CD1c-positive myeloid dendritic cell (primary cell): ENCODE measurements at regions not wholly inside any gene's neighbourhood (a gene's known extent, or its start where the extent isn't known, plus 50 kb on each side); places are given as distances from the start of the nearest gene placed in this dataset.

Source experiments
- DNase-seq: peaks from one replicate; pipeline ENCODE4 v3.0.0-alpha.2; 2016; ENCODE audit errors: extremely low spot score

- DNase-seq: no peak
These were observed 100.5 kb downstream of the AASDH start for GRCh38 chr4:56286763-56287162.

- DNase-seq: no peak
These were observed 103.9 kb downstream of the AASDH start for GRCh38 chr4:56283375-56283774.

GRCh38 chr4:56282004-56282403, 105.3 kb downstream of the AASDH start:
- DNase-seq: no peak

GRCh38 chr4:56276547-56276946, 110.7 kb downstream of the AASDH start:
- no peak for DNase-seq

- no peak for DNase-seq
These were observed 113.9 kb downstream of the AASDH start for GRCh38 chr4:56273391-56273790.

- DNase-seq: no peak
These were observed 114.4 kb downstream of the AASDH start for GRCh38 chr4:56272927-56273326.

GRCh38 chr4:56272003-56272402, 115.3 kb downstream of the AASDH start:
- no peak for DNase-seq

GRCh38 chr4:56271131-56271530, 116.2 kb downstream of the AASDH start:
- DNase-seq: no peak

- no peak for DNase-seq
These were observed 119.7 kb downstream of the AASDH start for GRCh38 chr4:56267558-56267957.

- no peak for DNase-seq
These were observed 122.4 kb downstream of the AASDH start for GRCh38 chr4:56264873-56265272.

GRCh38 chr4:56261027-56261426, 126.3 kb downstream of the AASDH start:
- peak; percentile 41 for DNase-seq

- no peak for DNase-seq
These were observed 127.0 kb downstream of the AASDH start for GRCh38 chr4:56260320-56260719.

- no peak for DNase-seq
These were observed 127.6 kb downstream of the AASDH start for GRCh38 chr4:56259655-56260054.

- no peak for DNase-seq
These were observed 131.5 kb downstream of the AASDH start for GRCh38 chr4:56255820-56256219.

GRCh38 chr4:56253666-56254305, 133.5 kb downstream of the AASDH start:
- DNase-seq: no peak

- no peak for DNase-seq
These were observed 134.6 kb downstream of the AASDH start for GRCh38 chr4:56252561-56253152.

GRCh38 chr4:56251556-56251955, 135.7 kb downstream of the AASDH start:
- no peak for DNase-seq

- DNase-seq: no peak
These were observed 136.5 kb downstream of the AASDH start for GRCh38 chr4:56250776-56251175.

- no peak for DNase-seq
These were observed 139.6 kb downstream of the AASDH start for GRCh38 chr4:56247646-56248045.

GRCh38 chr4:56246233-56246610, 141.1 kb downstream of the AASDH start:
- no peak for DNase-seq

GRCh38 chr4:56245547-56246232, 141.6 kb downstream of the AASDH start:
- no peak for DNase-seq

- DNase-seq: no peak
These were observed 142.6 kb downstream of the AASDH start for GRCh38 chr4:56244681-56245080.

GRCh38 chr4:56243107-56243506, 144.2 kb downstream of the AASDH start:
- DNase-seq: no peak
